Vagina (tissue), 2 donors: ENCODE measurements at regions not wholly inside any gene's neighbourhood (a gene's known extent, or its start where the extent isn't known, plus 50 kb on each side); places are given as distances from the start of the nearest gene placed in this dataset.

ENCODE experiments used
- DNase-seq, 2 donors: peaks; one replicate each; pipeline ENCODE4 v3.0.0-alpha.2; 2017; ENCODE audit errors: extremely low spot score in 2 of 2
- H3K27ac ChIP-seq: fragments of 200-600 bp; sonication (generic); one replicate; pipeline ENCODE4 v1.5.1; 2019
- H3K27me3 ChIP-seq: fragments of 200-600 bp; sonication (generic); one replicate; pipeline ENCODE4 v1.5.1; 2019
- H3K36me3 ChIP-seq, 2 donors: fragments of 200-600 bp; sonication (generic); one replicate each; pipeline ENCODE4 v1.5.1; 2017 to 2019
- H3K4me1 ChIP-seq: fragments of 200-600 bp; sonication (generic); one replicate; pipeline ENCODE4 v1.5.1; 2019
- H3K4me3 ChIP-seq, 2 donors: fragments of 200-600 bp; sonication (generic); 1 replicate in 1 of 2; 2 replicates in 1 of 2; pipeline ENCODE4 v1.5.1; 2016 to 2019
- H3K9me3 ChIP-seq: fragments of 200-600 bp; sonication (generic); one replicate; pipeline ENCODE4 v1.5.1; 2019
- POLR2A ChIP-seq, 2 donors: fragments of 450-650 bp; IDR thresholded peaks; one replicate each; pipeline ENCODE4 v1.6.1; 2017; ENCODE audit warnings: antibody characterized with exemption in 2 of 2, mild to moderate bottlenecking in 2 of 2, moderate library complexity in 2 of 2
- POLR2AphosphoS5 ChIP-seq, 2 donors: sonication (generic); formaldehyde crosslinking; IDR thresholded peaks; one replicate each; pipeline ENCODE4 v1.9.0; 2017; ENCODE audit warnings: antibody characterized with exemption in 2 of 2, mild to moderate bottlenecking in 2 of 2, low read depth in 1 of 2; ENCODE audit not compliant: insufficient read depth in 1 of 2
- intact Hi-C: fragments of 100-400 bp; cut with DNase I; formaldehyde crosslinking; loops from one replicate; pipeline ENCODE4 v1.15.1; 2023
- TF ChIP-seq, protein P1 (sequence below), 3 experiments: fragments of 450-650 bp in 2 of 3; fragments of 200-600 bp in 1 of 3; sonication (generic) in 1 of 3; IDR thresholded peaks; one replicate each; pipeline ENCODE4 v1.5.1; 2017 to 2019; ENCODE audit warnings: antibody characterized with exemption in 3 of 3, mild to moderate bottlenecking in 2 of 3, moderate library complexity in 2 of 3

DNA sequence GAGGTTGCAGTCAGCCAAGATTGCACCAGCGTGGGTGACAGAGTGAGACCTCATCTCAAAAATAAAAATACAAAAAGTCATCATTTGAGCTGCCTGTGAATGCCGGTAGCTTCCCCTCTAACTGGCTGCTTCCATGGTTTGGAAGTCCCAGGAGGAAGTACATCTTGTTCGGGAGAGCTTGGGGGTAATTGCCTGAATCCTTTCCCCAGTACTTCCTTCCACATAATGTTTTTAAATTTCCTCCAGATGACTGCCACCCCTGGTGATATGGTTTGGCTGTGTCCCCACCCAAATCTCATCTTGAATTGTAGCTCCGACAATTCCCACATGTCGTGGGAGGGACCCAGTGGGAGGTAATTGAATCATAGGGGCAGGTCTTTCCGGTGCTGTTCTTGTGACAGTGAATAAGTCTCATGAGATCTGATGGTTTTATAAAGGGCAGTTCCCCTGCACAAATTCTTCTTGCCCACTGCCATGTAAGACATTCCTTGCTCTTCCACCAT lies 87.2 kb downstream of the SPRING1 start:
- intact Hi-C loops, result no loop called here
- Histone ChIP-seq H3K27ac (no peak overlapping the region), H3K9me3 (no peaks in the 10 kb centered on the region), H3K4me3 (no peak overlapping the region), H3K27me3 (no peaks in the 10 kb centered on the region), H3K4me1 (no peaks in the 10 kb centered on the region), H3K36me3 (no peaks in the 10 kb centered on the region)
- no peak for DNase-seq
- TF ChIP-seq POLR2A (IDR thresholded peaks at IDR 0.05) (no peak), POLR2AphosphoS5 (IDR thresholded peaks at IDR 0.05; ENCODE audit: insufficient read depth in 1 of 2, low read depth in 1 of 2) (no peak)
- TF ChIP-seq, protein P1, sequence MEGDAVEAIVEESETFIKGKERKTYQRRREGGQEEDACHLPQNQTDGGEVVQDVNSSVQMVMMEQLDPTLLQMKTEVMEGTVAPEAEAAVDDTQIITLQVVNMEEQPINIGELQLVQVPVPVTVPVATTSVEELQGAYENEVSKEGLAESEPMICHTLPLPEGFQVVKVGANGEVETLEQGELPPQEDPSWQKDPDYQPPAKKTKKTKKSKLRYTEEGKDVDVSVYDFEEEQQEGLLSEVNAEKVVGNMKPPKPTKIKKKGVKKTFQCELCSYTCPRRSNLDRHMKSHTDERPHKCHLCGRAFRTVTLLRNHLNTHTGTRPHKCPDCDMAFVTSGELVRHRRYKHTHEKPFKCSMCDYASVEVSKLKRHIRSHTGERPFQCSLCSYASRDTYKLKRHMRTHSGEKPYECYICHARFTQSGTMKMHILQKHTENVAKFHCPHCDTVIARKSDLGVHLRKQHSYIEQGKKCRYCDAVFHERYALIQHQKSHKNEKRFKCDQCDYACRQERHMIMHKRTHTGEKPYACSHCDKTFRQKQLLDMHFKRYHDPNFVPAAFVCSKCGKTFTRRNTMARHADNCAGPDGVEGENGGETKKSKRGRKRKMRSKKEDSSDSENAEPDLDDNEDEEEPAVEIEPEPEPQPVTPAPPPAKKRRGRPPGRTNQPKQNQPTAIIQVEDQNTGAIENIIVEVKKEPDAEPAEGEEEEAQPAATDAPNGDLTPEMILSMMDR (IDR thresholded peaks at IDR 0.05), result no peak

DNA sequence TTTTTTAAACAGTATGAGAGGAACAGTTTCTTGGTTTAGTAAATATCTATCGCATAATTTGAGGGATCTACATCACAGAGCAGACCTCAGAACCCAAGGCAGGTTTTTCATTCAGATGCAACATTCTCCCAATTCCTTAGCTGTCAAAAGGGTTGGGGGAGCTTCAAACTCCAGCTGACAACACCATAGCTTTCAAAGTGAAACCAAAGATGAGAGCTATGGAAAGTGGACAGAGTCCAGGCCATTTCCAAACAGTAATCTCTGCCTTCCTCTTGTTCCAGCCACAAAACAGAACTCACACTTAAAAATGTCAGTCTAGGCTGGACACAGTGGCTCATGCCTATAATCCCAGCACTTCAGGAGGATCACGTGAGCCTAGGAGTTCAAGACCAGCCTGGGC lies 87.8 kb downstream of the SPRING1 start:
- H3K36me3 ChIP-seq, result no peaks in the 10 kb centered on the region
- no peaks in the 10 kb centered on the region for H3K4me1 ChIP-seq
- H3K27ac ChIP-seq, result no peak overlapping the region
- DNase-seq, result no peak
- intact Hi-C loops, result no loop called here
- H3K9me3 ChIP-seq, result no peaks in the 10 kb centered on the region
- no peak overlapping the region for H3K4me3 ChIP-seq
- no peaks in the 10 kb centered on the region for H3K27me3 ChIP-seq
- no peak for TF ChIP-seq POLR2A (IDR thresholded peaks at IDR 0.05)
- no peak for TF ChIP-seq POLR2AphosphoS5 (IDR thresholded peaks at IDR 0.05; ENCODE audit: insufficient read depth in 1 of 2, low read depth in 1 of 2)
- TF ChIP-seq, protein P1 (IDR thresholded peaks at IDR 0.05), result no peak

DNA sequence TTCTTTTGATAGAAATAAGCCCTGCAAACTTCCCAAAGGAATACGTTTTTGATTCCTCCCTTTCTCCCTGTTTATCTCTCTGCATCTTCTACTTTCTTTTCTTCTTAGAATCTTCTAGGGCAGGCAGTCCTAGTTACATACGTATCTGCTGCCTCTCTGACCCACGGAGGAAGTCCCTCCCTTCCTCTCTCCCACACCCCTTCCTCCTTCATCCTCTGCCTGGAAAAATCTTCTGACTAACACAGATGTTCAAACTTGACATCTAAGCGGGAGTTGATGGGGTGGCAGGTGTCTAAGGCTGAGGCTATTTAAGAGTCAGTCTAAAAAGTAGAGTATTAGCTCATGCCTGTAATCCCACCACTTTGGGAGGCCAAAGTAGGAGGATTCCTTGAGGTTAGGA lies 88.6 kb downstream of the MAP1LC3B2 start:
- H3K27me3 ChIP-seq, result no peaks in the 10 kb centered on the region
- TF ChIP-seq POLR2AphosphoS5 (IDR thresholded peaks at IDR 0.05; ENCODE audit: insufficient read depth in 1 of 2, low read depth in 1 of 2) (no peak), POLR2A (IDR thresholded peaks at IDR 0.05) (no peak)
- TF ChIP-seq, protein P1 (IDR thresholded peaks at IDR 0.05), result no peak
- no peaks in the 10 kb centered on the region for H3K9me3 ChIP-seq
- no peaks in the 10 kb centered on the region for H3K36me3 ChIP-seq
- no peak overlapping the region for H3K27ac ChIP-seq
- intact Hi-C loops, result no loop called here
- H3K4me3 ChIP-seq, result no peak overlapping the region
- DNase-seq, result no peak
- H3K4me1 ChIP-seq, result no peaks in the 10 kb centered on the region

DNA sequence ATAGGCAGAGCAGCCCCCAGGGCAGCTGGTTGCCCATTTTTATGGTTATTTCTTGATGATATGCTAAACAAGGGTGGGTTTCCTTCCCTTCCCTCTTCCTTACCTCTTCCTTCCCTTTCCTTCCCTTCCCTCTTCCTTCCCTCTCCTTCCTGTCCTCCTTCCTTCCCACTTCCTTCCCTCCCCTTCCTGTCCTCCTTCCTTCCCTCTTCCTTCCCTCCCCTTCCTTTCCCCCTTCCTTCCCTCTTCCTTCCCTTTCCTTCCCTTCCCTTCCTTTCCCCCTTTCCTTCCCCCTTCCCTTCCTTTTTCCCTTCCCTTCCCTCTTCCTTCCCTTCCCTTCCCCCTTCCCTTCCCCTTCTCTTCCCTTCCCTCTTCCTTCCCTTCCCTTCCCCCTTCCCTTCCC lies 87.7 kb downstream of the MAP1LC3B2 start:
- intact Hi-C loops, result no loop called here
- H3K36me3 ChIP-seq, result no peaks in the 10 kb centered on the region
- no peak for TF ChIP-seq POLR2AphosphoS5 (IDR thresholded peaks at IDR 0.05; ENCODE audit: insufficient read depth in 1 of 2, low read depth in 1 of 2)
- TF ChIP-seq, protein P1 (IDR thresholded peaks at IDR 0.05), result no peak
- TF ChIP-seq POLR2A (IDR thresholded peaks at IDR 0.05), result no peak
- no peaks in the 10 kb centered on the region for H3K9me3 ChIP-seq
- no peaks in the 10 kb centered on the region for H3K4me1 ChIP-seq
- no peak overlapping the region for H3K27ac ChIP-seq
- DNase-seq, result no peak
- H3K27me3 ChIP-seq, result no peaks in the 10 kb centered on the region
- H3K4me3 ChIP-seq, result no peak overlapping the region

DNA sequence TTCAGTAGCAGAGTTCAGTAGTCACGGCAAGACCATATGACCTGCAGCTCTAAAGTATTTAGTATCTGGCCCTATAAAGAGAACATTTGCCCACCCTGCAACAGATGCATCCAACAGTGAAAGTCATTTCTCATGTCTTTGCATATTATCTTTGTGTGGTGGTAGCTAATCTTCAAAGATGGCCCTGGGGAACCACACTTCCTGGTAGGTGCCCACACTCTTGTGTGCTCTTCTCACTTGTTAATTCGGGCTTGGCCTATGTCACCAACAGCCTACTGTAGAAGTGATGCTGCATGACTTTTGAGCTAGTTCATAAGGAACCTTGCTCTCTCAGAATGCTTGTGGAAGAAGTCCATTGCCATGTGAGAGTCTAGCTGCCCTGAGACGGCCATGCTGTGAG lies 85.6 kb downstream of the MAP1LC3B2 start:
- Histone ChIP-seq H3K27me3 (no peaks in the 10 kb centered on the region), H3K4me3 (no peak overlapping the region), H3K36me3 (no peaks in the 10 kb centered on the region), H3K9me3 (no peaks in the 10 kb centered on the region), H3K27ac (no peak overlapping the region), H3K4me1 (no peaks in the 10 kb centered on the region)
- TF ChIP-seq POLR2AphosphoS5 (IDR thresholded peaks at IDR 0.05; ENCODE audit: insufficient read depth in 1 of 2, low read depth in 1 of 2), result no peak
- TF ChIP-seq POLR2A (IDR thresholded peaks at IDR 0.05), result no peak
- TF ChIP-seq, protein P1 (IDR thresholded peaks at IDR 0.05), result no peak
- intact Hi-C loops, result no loop called here
- no peak for DNase-seq
